Breast epithelium (tissue), 4 donors: ENCODE measurements at regions not wholly inside any gene's neighbourhood (a gene's known extent, or its start where the extent isn't known, plus 50 kb on each side); places are given as distances from the start of the nearest gene placed in this dataset.

Experiments used
- DNase-seq, 2 donors: peaks; one replicate each; pipeline ENCODE4 v3.0.0-alpha.2; 2019; ENCODE audit warnings: low spot score in 2 of 2
- H3K27ac ChIP-seq, 2 donors: fragments of 200-600 bp; sonication (generic) in 1 of 2; one replicate each; pipeline ENCODE4 v1.5.1; 2016 to 2019; ENCODE audit warnings: mild to moderate bottlenecking in 1 of 2
- H3K27me3 ChIP-seq, 2 donors: fragments of 200-600 bp; sonication (generic) in 1 of 2; one replicate each; pipeline versions ENCODE4 v1.5.1 to v1.6.0; 2017 to 2019; ENCODE audit warnings: control low read depth in 1 of 2, mild to moderate bottlenecking in 1 of 2
- H3K36me3 ChIP-seq: fragments of 200-600 bp; one replicate; pipeline ENCODE4 v1.5.1; 2019
- H3K4me1 ChIP-seq, 2 donors: fragments of 200-600 bp; sonication (generic); one replicate each; pipeline ENCODE4 v1.5.1; 2016 to 2019; ENCODE audit warnings: control low read depth in 1 of 2
- H3K4me3 ChIP-seq, 3 donors: fragments of 200-600 bp; sonication (generic); 1 replicate in 2 of 3; 2 replicates in 1 of 3; pipeline ENCODE4 v1.5.1; 2016 to 2019; ENCODE audit warnings: mild to moderate bottlenecking in 3 of 3, moderate library complexity in 2 of 3
- H3K9me3 ChIP-seq, 2 donors: fragments of 200-600 bp; sonication (generic) in 1 of 2; one replicate each; pipeline ENCODE4 v1.5.1; 2016 to 2019; ENCODE audit warnings: control low read depth in 1 of 2
- POLR2A ChIP-seq: fragments of 450-650 bp; IDR thresholded peaks from one replicate; pipeline ENCODE4 v1.6.1; 2016; ENCODE audit warnings: antibody characterized with exemption, mild to moderate bottlenecking, moderate library complexity
- POLR2AphosphoS5 ChIP-seq, 3 donors: sonication (generic); formaldehyde crosslinking; IDR thresholded peaks; one replicate each; pipeline ENCODE4 v1.6.1; 2017; ENCODE audit warnings: antibody characterized with exemption in 3 of 3
- intact Hi-C: fragments of 100-400 bp; cut with DNase I; formaldehyde crosslinking; loops from one replicate; pipeline ENCODE4 v1.15.1; 2023; ENCODE audit warnings: low total_unique reads
- TF ChIP-seq, protein P1 (sequence below), 3 donors: fragments of 450-650 bp; IDR thresholded peaks; one replicate each; pipeline ENCODE4 v1.5.1; 2016 to 2017; ENCODE audit warnings: antibody characterized with exemption in 3 of 3, mild to moderate bottlenecking in 3 of 3, moderate library complexity in 3 of 3

- Histone ChIP-seq H3K4me3 (no peak overlapping the region), H3K9me3 (peaks cover 0 to 7% of the 10 kb centered on the region in 2 donors), H3K36me3 (no peaks in the 10 kb centered on the region), H3K27me3 (no peaks in the 10 kb centered on the region), H3K4me1 (no peaks in the 10 kb centered on the region), H3K27ac (no peak overlapping the region)
- DNase-seq: no peak
- intact Hi-C loops: no loop called here
- TF ChIP-seq, protein P1, sequence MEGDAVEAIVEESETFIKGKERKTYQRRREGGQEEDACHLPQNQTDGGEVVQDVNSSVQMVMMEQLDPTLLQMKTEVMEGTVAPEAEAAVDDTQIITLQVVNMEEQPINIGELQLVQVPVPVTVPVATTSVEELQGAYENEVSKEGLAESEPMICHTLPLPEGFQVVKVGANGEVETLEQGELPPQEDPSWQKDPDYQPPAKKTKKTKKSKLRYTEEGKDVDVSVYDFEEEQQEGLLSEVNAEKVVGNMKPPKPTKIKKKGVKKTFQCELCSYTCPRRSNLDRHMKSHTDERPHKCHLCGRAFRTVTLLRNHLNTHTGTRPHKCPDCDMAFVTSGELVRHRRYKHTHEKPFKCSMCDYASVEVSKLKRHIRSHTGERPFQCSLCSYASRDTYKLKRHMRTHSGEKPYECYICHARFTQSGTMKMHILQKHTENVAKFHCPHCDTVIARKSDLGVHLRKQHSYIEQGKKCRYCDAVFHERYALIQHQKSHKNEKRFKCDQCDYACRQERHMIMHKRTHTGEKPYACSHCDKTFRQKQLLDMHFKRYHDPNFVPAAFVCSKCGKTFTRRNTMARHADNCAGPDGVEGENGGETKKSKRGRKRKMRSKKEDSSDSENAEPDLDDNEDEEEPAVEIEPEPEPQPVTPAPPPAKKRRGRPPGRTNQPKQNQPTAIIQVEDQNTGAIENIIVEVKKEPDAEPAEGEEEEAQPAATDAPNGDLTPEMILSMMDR (IDR thresholded peaks at IDR 0.05): no peak
- TF ChIP-seq POLR2A: no peak
- TF ChIP-seq POLR2AphosphoS5 (IDR thresholded peaks at IDR 0.05): no peak
These were observed 271.4 kb downstream of the DOK5 start for GRCh38 chr20:54746796-54747195.

DNA sequence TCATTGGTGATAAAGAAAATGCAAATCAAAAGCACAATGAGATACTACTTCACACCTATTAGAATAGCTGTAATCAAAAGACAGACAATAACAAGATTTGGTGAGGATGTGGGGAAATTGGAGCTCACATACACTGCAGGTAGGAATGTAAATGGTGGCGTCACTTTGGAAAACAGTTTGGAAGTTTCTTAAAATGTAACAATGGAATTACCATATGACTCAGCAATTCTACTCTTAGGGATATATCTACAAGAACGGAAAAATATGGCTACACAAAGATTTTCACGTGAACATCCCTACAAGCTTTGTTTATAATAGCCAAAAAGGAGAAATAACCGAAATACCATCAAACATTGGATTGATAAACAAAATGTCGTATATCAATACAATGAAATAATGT lies 270.4 kb downstream of the DOK5 start:
- intact Hi-C loops: no loop called here
- Histone ChIP-seq H3K27ac (no peak overlapping the region), H3K4me3 (no peak overlapping the region), H3K27me3 (no peaks in the 10 kb centered on the region), H3K9me3 (peaks cover 0 to 7% of the 10 kb centered on the region in 2 donors), H3K4me1 (no peaks in the 10 kb centered on the region), H3K36me3 (no peaks in the 10 kb centered on the region)
- no peak for DNase-seq
- TF ChIP-seq POLR2A: no peak
- TF ChIP-seq, protein P1 (IDR thresholded peaks at IDR 0.05): no peak
- TF ChIP-seq POLR2AphosphoS5 (IDR thresholded peaks at IDR 0.05): no peak

GRCh38 chr20:54744097-54744496 lies 268.7 kb downstream of the DOK5 start:
- H3K9me3 ChIP-seq: peaks cover 0 to 7% of the 10 kb centered on the region in 2 donors

GRCh38 chr20:54742193-54742592 lies 266.8 kb downstream of the DOK5 start:
- H3K4me1 ChIP-seq: no peaks in the 10 kb centered on the region
- intact Hi-C loops: no loop called here
- TF ChIP-seq, protein P1 (IDR thresholded peaks at IDR 0.05): no peak
- TF ChIP-seq POLR2AphosphoS5 (IDR thresholded peaks at IDR 0.05): no peak
- H3K9me3 ChIP-seq: peaks cover 0 to 4% of the 10 kb centered on the region in 2 donors
- H3K27me3 ChIP-seq: no peaks in the 10 kb centered on the region
- H3K36me3 ChIP-seq: no peaks in the 10 kb centered on the region
- H3K4me3 ChIP-seq: no peak overlapping the region
- H3K27ac ChIP-seq: no peak overlapping the region
- no peak for DNase-seq

More at GRCh38 chr20:54744097-54744496, 268.7 kb downstream of the DOK5 start:
- intact Hi-C loops: no loop called here
- Histone ChIP-seq H3K36me3 (no peaks in the 10 kb centered on the region), H3K27me3 (no peaks in the 10 kb centered on the region), H3K4me1 (no peaks in the 10 kb centered on the region), H3K27ac (no peak overlapping the region), H3K4me3 (no peak overlapping the region)
- no peak for TF ChIP-seq POLR2A
- TF ChIP-seq POLR2AphosphoS5 (IDR thresholded peaks at IDR 0.05): no peak
- TF ChIP-seq, protein P1 (IDR thresholded peaks at IDR 0.05): no peak
- DNase-seq: no peak

DNA sequence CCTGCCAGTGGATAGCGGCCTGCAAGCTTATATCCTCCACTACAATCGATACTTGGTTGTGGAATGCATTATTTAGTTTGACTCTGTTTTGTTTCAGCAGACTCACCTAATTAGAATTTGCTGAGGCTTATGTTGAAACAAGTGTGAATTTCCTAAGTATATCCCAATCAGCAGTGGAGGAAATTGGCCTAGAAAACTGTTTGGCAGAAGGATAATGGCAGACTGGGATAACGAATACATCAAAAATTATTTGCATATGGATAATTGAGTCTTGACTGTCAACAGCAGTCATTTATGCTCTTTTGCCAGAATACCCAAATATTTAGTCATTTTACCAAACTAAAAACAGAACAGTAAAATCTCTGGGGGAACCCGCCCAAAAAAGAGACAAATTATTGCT lies 261.0 kb downstream of the DOK5 start:
- TF ChIP-seq POLR2AphosphoS5 (IDR thresholded peaks at IDR 0.05) (no peak), POLR2A (no peak)
- TF ChIP-seq, protein P1 (IDR thresholded peaks at IDR 0.05): no peak
- Histone ChIP-seq H3K36me3 (no peaks in the 10 kb centered on the region), H3K9me3 (no peaks in the 10 kb centered on the region)

More for the DNA sequence above, 261.0 kb downstream of the DOK5 start:
- no peaks in the 10 kb centered on the region for H3K4me1 ChIP-seq
- no peak overlapping the region for H3K27ac ChIP-seq
- no peak for DNase-seq
- no peak overlapping the region for H3K4me3 ChIP-seq
- no peaks in the 10 kb centered on the region for H3K27me3 ChIP-seq
- intact Hi-C loops: no loop called here
